GM19351 (cell line): ENCODE measurements at regions not wholly inside any gene's neighbourhood (a gene's known extent, or its start where the extent isn't known, plus 50 kb on each side); places are given as distances from the start of the nearest gene placed in this dataset.
"Not testable (repeated sequence)": the region's sequence is repeated elsewhere in the genome, so short reads cannot be mapped to it uniquely, and the experiment has no call there.

Experiments used
- ATAC-seq: cut with Tn5 transposase; IDR thresholded peaks from one replicate; pipeline ENCODE4 v1.9.1; 2021; ENCODE audit warnings: mild to moderate bottlenecking, moderate library complexity; ENCODE audit not compliant: unreplicated experiment

- no peak for ATAC-seq
Observed at GRCh38 chr4:86472377-86473019, 112.6 kb upstream of the MAPK10 start.

- not testable (repeated sequence) for ATAC-seq
Observed at GRCh38 chr4:86478151-86478550, 116.0 kb upstream of the PTPN13 start.

GRCh38 chr4:86481440-86481839 is 112.7 kb upstream of the PTPN13 start:
- no peak for ATAC-seq

GRCh38 chr4:86482306-86483172 is 111.6 kb upstream of the PTPN13 start:
- peak; percentile 56 for ATAC-seq

- ATAC-seq: no peak
Observed at GRCh38 chr4:86483173-86483490, 111.0 kb upstream of the PTPN13 start.

- no peak for ATAC-seq
Observed at GRCh38 chr4:86483773-86484172, 110.3 kb upstream of the PTPN13 start.

- ATAC-seq: peak; percentile 76
Observed at GRCh38 chr4:86484241-86484640, 109.9 kb upstream of the PTPN13 start.

GRCh38 chr4:86487738-86488348 is 106.3 kb upstream of the PTPN13 start:
- ATAC-seq: no peak

- no peak for ATAC-seq
Observed at GRCh38 chr4:86493460-86493859, 100.7 kb upstream of the PTPN13 start.

GRCh38 chr4:86496094-86497080 is 97.7 kb upstream of the PTPN13 start:
- ATAC-seq: no peak

GRCh38 chr4:86497131-86497530 is 97.0 kb upstream of the PTPN13 start:
- ATAC-seq: no peak

GRCh38 chr4:86497980-86498862 is 95.9 kb upstream of the PTPN13 start:
- ATAC-seq: peak; percentile 87

- ATAC-seq: peak; percentile 7
Observed at GRCh38 chr4:86498863-86499166, 95.3 kb upstream of the PTPN13 start.

- ATAC-seq: no peak
Observed at GRCh38 chr4:86500527-86500926, 93.6 kb upstream of the PTPN13 start.

- ATAC-seq: no peak
Observed at GRCh38 chr4:86502081-86502480, 92.0 kb upstream of the PTPN13 start.

- no peak for ATAC-seq
Observed at GRCh38 chr4:86506591-86506990, 87.5 kb upstream of the PTPN13 start.

- ATAC-seq: peak; percentile 65
Observed at GRCh38 chr4:86508436-86508835, 85.7 kb upstream of the PTPN13 start.

- no peak for ATAC-seq
Observed at GRCh38 chr4:86511590-86511989, 82.5 kb upstream of the PTPN13 start.

GRCh38 chr4:86512631-86513030 is 81.5 kb upstream of the PTPN13 start:
- ATAC-seq: no peak

GRCh38 chr4:86515963-86516362 is 78.2 kb upstream of the PTPN13 start:
- ATAC-seq: not testable (repeated sequence)
